ENCODE measurements at regions not wholly inside any gene's neighbourhood (a gene's known extent, or its start where the extent isn't known, plus 50 kb on each side); places are given as distances from the start of the nearest gene placed in this dataset.

GRCh38 chr16:86406056-86406455 is 104.3 kb upstream of the FOXF1 start:
- TF ChIP-seq CTCF (IDR thresholded peaks at IDR 0.05; ENCODE audit: insufficient read depth, low read length), result no peak
- no peak for DNase-seq (ENCODE audit: low read depth)
- H3K4me3 ChIP-seq (ENCODE audit: low read depth, low read length), result no peak overlapping the region

- DNase-seq (ENCODE audit: low read depth), result no peak
- no peak overlapping the region for H3K4me3 ChIP-seq (ENCODE audit: low read depth, low read length)
- no peak for TF ChIP-seq CTCF (IDR thresholded peaks at IDR 0.05; ENCODE audit: insufficient read depth, low read length)
Observed at GRCh38 chr16:86408685-86409084, 101.6 kb upstream of the FOXF1 start.

GRCh38 chr16:86410081-86410480 is 100.2 kb upstream of the FOXF1 start:
- H3K4me3 ChIP-seq (ENCODE audit: low read depth, low read length), result no peak overlapping the region
- TF ChIP-seq CTCF (IDR thresholded peaks at IDR 0.05; ENCODE audit: insufficient read depth, low read length), result no peak
- DNase-seq (ENCODE audit: low read depth), result peak; percentile 65

- DNase-seq (ENCODE audit: low read depth), result no peak
- TF ChIP-seq CTCF (IDR thresholded peaks at IDR 0.05; ENCODE audit: insufficient read depth, low read length), result no peak
- no peak overlapping the region for H3K4me3 ChIP-seq (ENCODE audit: low read depth, low read length)
Observed at GRCh38 chr16:86410529-86410928, 99.8 kb upstream of the FOXF1 start.

- H3K4me3 ChIP-seq (ENCODE audit: low read depth, low read length), result no peak overlapping the region
- TF ChIP-seq CTCF (IDR thresholded peaks at IDR 0.05; ENCODE audit: insufficient read depth, low read length), result no peak
- no peak for DNase-seq (ENCODE audit: low read depth)
Observed at GRCh38 chr16:86411897-86412296, 98.4 kb upstream of the FOXF1 start.

- no peak for TF ChIP-seq CTCF (IDR thresholded peaks at IDR 0.05; ENCODE audit: insufficient read depth, low read length)
- no peak overlapping the region for H3K4me3 ChIP-seq (ENCODE audit: low read depth, low read length)
- no peak for DNase-seq (ENCODE audit: low read depth)
Observed at GRCh38 chr16:86414991-86415740, 95.2 kb upstream of the FOXF1 start.

GRCh38 chr16:86418981-86419380 is 91.3 kb upstream of the FOXF1 start:
- no peak for DNase-seq (ENCODE audit: low read depth)
- H3K4me3 ChIP-seq (ENCODE audit: low read depth, low read length), result no peak overlapping the region
- no peak for TF ChIP-seq CTCF (IDR thresholded peaks at IDR 0.05; ENCODE audit: insufficient read depth, low read length)

All from fibroblast of the aortic adventitia (primary cell).